ENCODE measurements at regions not wholly inside any gene's neighbourhood (a gene's known extent, or its start where the extent isn't known, plus 50 kb on each side); places are given as distances from the start of the nearest gene placed in this dataset.
"Not testable (repeated sequence)": the region's sequence is repeated elsewhere in the genome, so short reads cannot be mapped to it uniquely, and the experiment has no call there.

- DNase-seq = no peak
Observed at GRCh38 chr14:22232933-22233332, 356.1 kb downstream of the DAD1 start.

DNA sequence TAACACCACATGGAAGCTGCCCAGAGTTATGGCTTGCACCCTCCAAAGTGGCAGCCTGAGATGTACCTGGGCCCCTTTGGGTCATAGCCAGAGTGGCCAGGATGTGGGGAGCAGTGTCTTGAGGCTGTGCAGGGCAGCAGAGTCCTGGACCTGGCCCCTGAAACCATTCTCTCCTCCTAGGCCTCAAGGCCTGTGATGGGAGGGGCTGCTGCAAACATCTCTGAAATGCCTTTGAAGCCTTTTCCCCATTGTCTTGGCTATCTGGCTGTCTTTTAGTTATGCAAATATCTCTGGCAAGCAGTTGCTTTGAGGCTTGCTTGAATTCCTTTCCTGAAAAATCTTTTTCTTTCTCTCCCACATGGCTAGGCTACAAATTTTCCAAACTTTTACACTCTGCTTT is 356.5 kb downstream of the DAD1 start:
- DNase-seq = no peak

GRCh38 chr14:22231018-22231417 is 358.0 kb downstream of the DAD1 start:
- DNase-seq = no peak

GRCh38 chr14:22230517-22230916 is 358.5 kb downstream of the DAD1 start:
- DNase-seq = no peak

DNA sequence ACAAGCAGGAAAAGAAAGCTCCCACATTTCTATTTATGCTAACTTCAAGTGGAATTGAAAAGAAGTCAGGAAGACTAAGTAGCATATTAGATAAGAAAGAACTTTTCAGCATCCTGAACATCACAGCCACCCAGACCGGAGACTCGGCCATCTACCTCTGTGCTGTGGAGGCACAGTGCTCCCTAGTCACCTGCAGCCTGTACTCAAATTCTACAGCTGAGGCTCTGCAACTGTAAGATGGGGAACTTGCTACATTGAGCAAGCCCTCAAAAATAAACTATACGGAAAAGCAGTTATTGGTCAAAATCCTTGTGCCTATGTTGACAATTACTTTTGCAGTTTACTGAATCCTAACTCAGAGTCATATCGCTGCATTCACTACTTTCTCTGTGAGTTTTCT is 361.9 kb downstream of the DAD1 start:
- no peak for DNase-seq

DNA sequence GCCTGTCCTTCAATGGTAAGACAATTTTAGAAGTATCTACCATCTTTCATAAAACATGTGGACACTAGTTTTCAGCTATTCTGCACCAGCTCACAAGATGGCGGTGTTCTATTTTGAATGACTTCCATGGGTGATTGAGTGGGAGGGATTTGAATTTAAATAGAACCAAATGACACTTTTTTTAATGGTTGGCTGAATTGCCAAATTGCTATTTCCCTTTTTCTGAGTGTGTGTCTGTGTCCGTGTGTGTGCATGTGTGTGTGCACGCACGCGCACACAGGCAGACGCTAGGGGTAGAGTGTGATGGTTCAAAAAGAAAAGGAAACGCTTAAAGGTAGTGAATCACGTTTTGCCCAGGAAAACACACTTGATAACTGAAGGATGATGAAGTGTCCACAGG is 362.6 kb downstream of the DAD1 start:
- DNase-seq = peak; percentile 2

- DNase-seq = no peak
Observed at GRCh38 chr14:22225516-22226140, 363.4 kb downstream of the DAD1 start.

GRCh38 chr14:22221508-22221907 is 367.5 kb downstream of the DAD1 start:
- no peak for DNase-seq

DNA sequence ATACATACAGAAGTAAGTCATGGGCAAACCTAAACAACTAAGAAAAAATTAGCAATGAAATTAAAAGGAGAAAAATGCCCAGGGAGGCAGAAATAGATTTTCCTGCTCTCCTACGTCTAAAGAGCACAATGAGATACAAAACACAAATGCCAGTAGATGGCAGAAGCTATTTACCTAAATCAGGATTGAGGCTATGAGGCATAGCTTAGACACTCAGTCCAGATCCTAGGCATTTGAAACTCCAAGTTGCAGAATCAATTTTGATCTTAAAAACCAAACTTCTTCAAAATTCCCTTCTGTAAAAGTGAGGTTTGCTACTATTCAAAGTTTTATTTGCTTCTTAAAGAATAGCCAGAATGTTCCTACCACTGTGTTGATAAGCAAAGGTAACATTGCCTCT is 368.6 kb downstream of the DAD1 start:
- DNase-seq = no peak

DNA sequence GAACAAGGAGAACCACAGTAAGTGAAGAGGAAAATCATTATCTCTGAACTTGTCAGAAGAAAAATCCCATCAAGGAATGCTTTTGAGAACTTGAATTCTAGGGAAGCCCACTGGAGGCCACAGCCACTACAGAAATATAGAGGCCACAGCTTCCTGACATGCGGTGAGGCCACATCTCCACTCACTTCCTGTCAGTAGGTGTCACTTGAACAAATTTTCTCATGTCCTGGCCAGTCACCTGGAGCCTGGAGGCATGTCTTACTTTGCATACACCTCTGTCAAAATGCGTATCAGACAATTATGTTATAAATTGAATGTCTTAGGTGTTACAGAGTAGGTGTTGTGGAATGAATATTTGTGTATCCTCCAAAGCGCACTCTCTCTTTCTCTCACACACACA is 370.3 kb downstream of the DAD1 start:
- peak; percentile 3 for DNase-seq

- no peak for DNase-seq
Observed at GRCh38 chr14:22213120-22213519, 375.9 kb downstream of the DAD1 start.

GRCh38 chr14:22210906-22211305 is 378.1 kb downstream of the DAD1 start:
- DNase-seq = no peak

- DNase-seq = no peak
Observed at GRCh38 chr14:22210026-22210425, 379.0 kb downstream of the DAD1 start.

- DNase-seq = no peak
Observed at GRCh38 chr14:22203036-22203435, 386.0 kb downstream of the DAD1 start.

DNA sequence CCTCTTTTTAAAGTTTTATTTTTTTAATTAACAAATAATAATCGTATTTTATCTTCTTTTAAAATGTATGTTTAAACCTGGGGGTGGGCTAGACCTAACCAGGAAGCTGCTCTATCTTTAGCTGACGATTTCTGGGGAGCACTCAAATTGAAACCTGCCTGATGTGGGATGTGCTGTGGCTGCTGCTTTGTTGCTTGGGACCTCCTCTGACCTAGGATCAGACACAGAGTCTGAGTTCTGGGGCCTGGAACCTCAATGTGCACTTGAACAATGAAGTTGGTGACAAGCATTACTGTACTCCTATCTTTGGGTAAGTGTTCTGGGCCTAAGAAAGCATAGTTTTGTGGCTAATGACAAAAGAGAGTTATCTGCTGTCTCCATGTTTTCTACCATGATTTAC is 386.7 kb downstream of the DAD1 start:
- DNase-seq = no peak

DNA sequence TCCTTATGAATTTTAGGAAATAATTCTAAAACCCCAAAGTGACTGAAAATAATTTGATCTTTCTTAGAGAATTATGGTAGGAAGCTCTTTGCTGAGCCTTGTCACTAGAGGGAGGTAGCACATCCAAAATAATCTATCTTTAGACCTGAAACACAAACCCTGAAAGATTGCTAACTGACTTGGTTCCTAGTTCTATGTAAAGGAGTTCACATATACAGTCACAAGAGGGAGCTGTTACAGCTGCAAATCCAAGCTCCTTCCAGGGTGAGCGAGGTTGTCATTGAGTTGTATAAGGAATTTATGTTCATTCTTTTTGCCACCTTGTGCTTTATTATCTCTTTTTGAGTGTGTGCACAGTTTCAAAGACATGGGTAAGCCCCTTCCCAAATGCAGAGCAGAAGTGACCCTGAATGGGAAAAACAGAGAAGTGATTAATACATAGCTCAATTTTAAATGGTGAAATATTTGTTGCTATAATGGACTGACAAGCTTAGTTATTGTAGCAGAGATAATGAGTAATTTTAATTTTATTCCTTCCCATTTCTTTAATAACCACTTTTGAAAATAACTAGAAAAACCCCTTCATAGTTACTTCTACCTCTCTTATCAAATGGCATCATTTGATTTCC is 387.9 kb downstream of the DAD1 start:
- DNase-seq = no peak

DNA sequence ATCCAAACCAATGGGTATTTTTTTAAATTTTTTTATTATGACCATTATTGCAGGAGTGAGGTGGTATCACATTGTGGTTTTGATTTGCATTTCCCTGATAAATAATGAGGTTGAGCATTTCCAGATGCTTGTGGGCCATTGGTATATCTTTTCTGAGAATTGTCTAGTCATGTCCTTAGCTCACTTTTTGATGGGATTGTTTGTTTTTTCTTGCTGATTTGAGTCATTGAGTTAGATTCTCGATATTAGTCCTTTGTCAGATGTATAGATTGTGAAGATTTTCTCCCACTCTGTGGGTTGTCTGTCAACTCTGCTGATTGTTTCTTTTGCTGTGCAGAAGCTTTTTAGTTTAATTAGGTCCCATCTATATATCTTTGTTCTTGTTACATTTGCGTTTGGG is 388.9 kb downstream of the DAD1 start:
- not testable (repeated sequence) for DNase-seq

DNA sequence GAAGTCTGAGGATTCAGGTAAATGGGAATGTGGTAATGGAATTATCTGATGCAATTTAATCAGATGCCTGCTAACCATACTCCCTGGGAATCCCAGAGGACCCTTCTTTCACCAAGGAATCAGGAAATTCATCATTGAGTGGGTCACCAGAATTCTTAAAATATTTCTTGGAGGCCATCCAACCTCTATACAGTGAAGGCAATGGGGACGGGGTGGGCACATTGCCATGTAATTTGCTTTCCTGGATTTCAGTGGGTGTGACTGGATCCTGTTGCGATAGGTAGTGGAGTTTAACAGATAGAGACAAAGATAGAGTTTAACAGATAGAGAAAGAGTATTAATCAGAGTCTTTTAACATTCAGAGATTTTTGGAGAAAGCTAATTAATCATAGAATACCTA is 394.4 kb downstream of the DAD1 start:
- DNase-seq = no peak

GRCh38 chr14:22190411-22191191 is 398.4 kb downstream of the DAD1 start:
- no peak for DNase-seq

- DNase-seq = no peak
Observed at GRCh38 chr14:22189881-22190280, 399.1 kb downstream of the DAD1 start.

DNA sequence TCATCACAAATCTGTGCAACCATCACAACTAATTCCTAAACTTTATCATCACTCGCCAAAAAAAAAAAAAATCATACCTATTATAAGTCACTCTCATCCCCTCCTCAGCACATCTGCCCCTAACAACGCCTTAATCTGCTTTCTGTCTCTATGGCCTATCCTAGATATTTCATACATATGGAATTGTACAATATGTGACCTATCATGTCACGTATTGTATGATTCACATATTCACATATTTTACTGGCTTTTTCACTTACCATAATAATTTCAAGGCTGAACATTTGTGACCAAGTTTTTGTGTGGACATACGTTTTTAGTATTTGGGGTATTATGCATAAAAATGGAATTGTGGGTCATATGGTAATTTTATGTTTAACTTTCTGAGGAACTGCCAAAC is 400.7 kb downstream of the DAD1 start:
- DNase-seq = no peak

DNA sequence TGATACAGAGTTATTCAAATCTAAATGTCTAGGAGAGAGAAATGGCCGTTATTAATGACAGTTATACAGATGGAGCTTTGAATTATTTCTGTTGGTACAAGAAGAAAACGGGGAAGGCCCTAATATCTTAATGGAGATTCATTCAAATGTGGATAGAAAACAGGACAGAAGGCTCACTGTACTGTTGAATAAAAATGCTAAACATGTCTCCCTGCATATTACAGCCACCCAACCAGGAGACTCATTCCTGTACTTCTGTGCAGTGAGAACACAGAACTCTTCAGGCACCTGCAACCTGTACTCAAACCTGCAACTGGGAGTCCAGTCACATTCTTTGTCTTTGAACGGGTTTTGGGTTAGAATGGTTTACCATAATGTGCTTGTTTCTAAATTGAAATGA is 403.2 kb downstream of the DAD1 start:
- no peak for DNase-seq

GRCh38 chr14:22185191-22185590 is 403.8 kb downstream of the DAD1 start:
- DNase-seq = no peak

DNA sequence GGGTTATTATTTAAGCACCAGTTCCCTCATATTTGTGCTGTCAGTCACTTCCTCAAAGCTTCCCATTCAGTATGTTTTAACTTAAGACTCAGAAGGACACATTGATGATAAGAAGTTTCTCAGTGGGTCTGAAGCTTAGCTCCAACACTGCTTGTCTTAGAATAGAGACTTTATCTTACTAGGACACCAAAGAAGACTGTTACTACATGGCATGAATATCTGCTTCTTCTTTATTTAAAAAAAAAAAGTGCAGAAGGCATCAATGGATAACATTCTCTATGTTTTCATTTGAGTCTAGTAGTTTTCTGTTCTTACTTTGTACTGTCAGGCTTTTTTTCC is 404.2 kb downstream of the DAD1 start:
- DNase-seq = no peak
